A673 (cell line): ENCODE measurements at regions not wholly inside any gene's neighbourhood (a gene's known extent, or its start where the extent isn't known, plus 50 kb on each side); places are given as distances from the start of the nearest gene placed in this dataset.

Source experiments
- CTCF ChIP-seq: fragments of 300-800, 200-600 bp; sonication (generic); conservative IDR thresholded peaks from 2 replicates; pipeline ENCODE4 v1.5.1; 2017; ENCODE audit warnings: low read depth, mild to moderate bottlenecking, antibody characterized with exemption, low read length, moderate library complexity, mixed read lengths
- EZH2 ChIP-seq: fragments of 200-600 bp; sonication (generic); IDR thresholded peaks from 2 replicates; pipeline ENCODE4 v1.6.1; 2017; ENCODE audit warnings: borderline replicate concordance, low read depth, mild to moderate bottlenecking, mixed read lengths, antibody characterized with exemption, low read length; ENCODE audit not compliant: poor library complexity, severe bottlenecking

- TF ChIP-seq CTCF: no peak
- TF ChIP-seq EZH2: no peak
These were observed 151.7 kb downstream of the EFNB2 start for GRCh38 chr13:106383791-106384190.
